ENCODE measurements at regions not wholly inside any gene's neighbourhood (a gene's known extent, or its start where the extent isn't known, plus 50 kb on each side); places are given as distances from the start of the nearest gene placed in this dataset.

GRCh38 chr18:71040161-71040560 is 751.3 kb downstream of the SOCS6 start:
- no peak overlapping the region for H3K9ac ChIP-seq (ENCODE audit: low read length)
- POLR2A ChIA-PET, result no interaction called here
- H3K36me3 ChIP-seq (ENCODE audit: control insufficient read depth in 1 of 2, insufficient read depth in 2 of 2, low read length in 2 of 2), result no peaks in the 10 kb centered on the region
- intact Hi-C loops (cut with micrococcal nuclease), result no loop called here
- H3K9me2 ChIP-seq (ENCODE audit: insufficient read depth), result no peaks in the 10 kb centered on the region
- H3K27me3 ChIP-seq (ENCODE audit: insufficient read depth, low read length), result no peaks in the 10 kb centered on the region
- DNase-seq (ENCODE audit: low read depth, low spot score) (no peak), ATAC-seq (no peak)
- no peaks in the 10 kb centered on the region for H3K79me2 ChIP-seq (ENCODE audit: insufficient read depth, low read length)
- H3K9me3 ChIP-seq (ENCODE audit: control insufficient read depth in 1 of 2, insufficient read depth in 1 of 2, low read depth in 1 of 2, low read length in 2 of 2), result peaks cover 0 to 9% of the 10 kb centered on the region in 2 experiments; a peak in 3 of 4 replicates
- H3K27ac ChIP-seq (ENCODE audit: low read depth, low read length), result no peak overlapping the region
- CTCF ChIA-PET, result no interaction called here
- no TSS peak for BruUV-seq (replicated peaks)
- RAD21 ChIA-PET (ENCODE audit: low non-redundant PET in 1 of 2, low total read pairs in 2 of 2, uncharacterized antibody in 2 of 2, unreplicated experiment in 2 of 2), result no interaction called here
- H3K4me2 ChIP-seq (ENCODE audit: low read length), result no peak overlapping the region
- TF ChIP-seq ATF3 (IDR thresholded peaks at IDR 0.05) (no peak), CTCF (IDR thresholded peaks at IDR 0.05 in 2 of 3, conservative IDR thresholded peaks at IDR 0.05 in 1 of 3; ENCODE audit: borderline replicate concordance in 1 of 3, insufficient read depth in 1 of 3, low read depth in 2 of 3, low read length in 2 of 3) (no peak), JUND (IDR thresholded peaks at IDR 0.05) (no peak), SIN3A (IDR thresholded peaks at IDR 0.05; ENCODE audit: low read depth) (no peak), REST (IDR thresholded peaks at IDR 0.05; ENCODE audit: low read depth) (no peak), ZBTB33 (IDR thresholded peaks at IDR 0.05; ENCODE audit: extremely low read depth, insufficient replicate concordance, low read length) (no peak)
- H3K4me1 ChIP-seq (ENCODE audit: control insufficient read depth in 1 of 2, insufficient read depth in 2 of 2, low read length in 2 of 2), result no peaks in the 10 kb centered on the region
- H3K4me3 ChIP-seq (replicated peaks in 1 of 2; ENCODE audit: low read depth in 1 of 2, low read length in 2 of 2), result no peak overlapping the region
- no peaks in the 10 kb centered on the region; the same call in 1 of the 2 replicates for H4K20me1 ChIP-seq (ENCODE audit: insufficient read depth)
- no peak overlapping the region for H2AFZ ChIP-seq (ENCODE audit: low read depth, low read length, poor library complexity, severe bottlenecking)

All from HCT116 (cell line).